ENCODE measurements at regions not wholly inside any gene's neighbourhood (a gene's known extent, or its start where the extent isn't known, plus 50 kb on each side); places are given as distances from the start of the nearest gene placed in this dataset.
A peak's percentile ranks its signal among the peaks of the same experiment; 100 is the strongest.

DNA sequence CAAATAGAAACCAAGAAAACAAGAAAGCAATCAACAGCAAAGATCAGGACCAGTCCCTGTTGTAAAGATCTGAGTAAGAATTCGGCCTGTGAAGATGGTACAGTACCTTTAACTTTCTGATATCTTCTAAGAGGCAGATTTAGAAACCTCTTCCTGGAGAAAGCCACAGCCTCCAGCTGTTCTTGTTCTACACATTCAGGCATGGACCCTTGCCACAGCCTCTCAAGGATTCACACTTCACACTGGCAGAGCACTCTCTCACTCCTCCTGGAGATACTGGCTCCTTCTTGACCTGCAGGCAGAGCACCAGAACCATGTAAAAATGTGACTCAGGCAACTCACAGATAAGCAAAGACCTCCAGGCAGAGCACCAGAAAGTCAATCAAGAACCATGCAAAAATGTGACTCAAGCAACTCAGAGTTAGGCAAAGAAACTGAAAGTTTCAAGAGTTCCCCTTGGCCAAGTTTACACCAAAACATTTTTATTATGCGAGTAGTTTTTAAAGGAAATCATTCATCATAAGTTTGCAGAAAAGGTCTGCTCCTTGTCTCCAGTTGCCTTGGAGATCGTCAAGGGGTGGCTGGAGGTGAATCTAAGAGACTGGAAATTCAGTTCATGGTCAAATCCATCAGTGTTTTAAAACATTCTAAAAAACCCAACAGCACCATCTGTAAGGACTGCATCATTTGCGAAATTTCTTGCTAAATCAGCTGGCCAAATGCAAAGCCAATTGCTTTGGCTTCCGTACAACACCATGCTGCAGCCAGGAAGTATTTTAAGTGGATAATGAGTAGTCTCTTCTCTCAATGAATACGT is 119.3 kb upstream of the MDM1 start:
- DNase-seq (ENCODE audit: low read depth in 2 of 2): peak in 1 of 2 donors; percentile 2

DNA sequence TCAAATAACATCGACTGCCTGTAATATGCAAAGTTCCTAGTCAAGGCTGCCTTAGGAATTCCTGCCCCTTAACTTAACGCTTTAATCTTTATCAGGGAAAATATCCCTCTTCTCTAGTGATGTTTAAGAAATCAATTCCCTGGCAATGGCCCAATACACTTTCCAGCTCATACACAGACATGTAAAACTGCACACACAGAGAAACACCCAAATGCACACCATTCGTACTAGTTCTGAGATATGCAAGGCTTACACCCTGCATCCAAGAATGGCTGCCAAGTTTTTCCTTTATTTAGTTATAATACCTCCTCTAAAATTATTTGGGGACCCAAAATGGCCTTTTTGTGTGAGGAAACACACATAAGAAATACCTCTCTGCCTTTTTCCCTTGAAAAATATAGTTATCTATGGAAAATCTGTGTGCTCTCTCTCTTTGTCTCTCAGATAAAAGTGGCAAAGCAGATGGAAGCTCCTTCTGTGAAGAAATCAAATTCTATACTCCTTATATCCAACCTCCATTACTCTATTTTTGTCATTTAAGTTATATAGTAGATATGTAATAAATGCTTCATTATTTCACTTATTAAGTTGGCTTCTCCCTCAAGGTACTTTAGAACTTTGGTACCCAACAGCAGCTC is 120.0 kb upstream of the MDM1 start:
- DNase-seq (ENCODE audit: low read depth in 2 of 2): no peak

DNA sequence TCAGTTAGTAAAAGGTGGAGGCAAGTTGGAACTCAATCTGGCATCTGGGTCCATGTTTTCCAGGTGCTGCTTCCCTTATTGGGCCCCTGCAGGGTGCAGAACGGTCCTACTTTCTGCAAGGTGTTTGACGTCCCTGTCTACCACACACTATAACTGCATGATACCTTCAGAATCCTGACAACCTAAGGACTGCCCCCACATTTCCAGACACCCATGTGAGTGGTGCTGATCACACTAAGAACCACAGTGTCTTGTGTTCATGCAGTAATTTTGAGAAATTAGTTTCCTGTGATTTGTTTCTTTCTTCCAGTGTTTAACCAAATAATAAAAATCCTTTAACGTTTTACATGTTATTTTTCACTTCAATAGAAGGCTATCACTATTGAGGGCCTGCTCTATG is 121.1 kb upstream of the MDM1 start:
- DNase-seq (ENCODE audit: low read depth in 2 of 2): no peak

DNA sequence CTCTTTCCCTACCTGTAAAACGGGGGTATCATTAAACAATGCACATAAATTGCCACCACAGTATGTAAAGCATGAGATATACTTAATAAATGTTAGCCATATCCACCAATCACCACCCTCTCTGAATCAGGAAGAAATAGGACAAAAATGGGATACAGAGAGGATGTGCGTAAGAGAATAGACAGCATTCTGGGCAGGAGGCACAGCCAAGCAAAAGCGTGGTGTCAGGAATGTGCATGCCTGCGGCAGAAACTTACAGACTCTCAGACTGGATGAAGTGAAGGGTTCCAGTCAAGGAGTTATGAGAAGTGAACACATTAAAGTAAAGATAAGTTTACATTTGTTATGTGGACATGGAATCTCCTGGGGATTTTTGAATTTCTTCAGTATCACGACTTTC is 121.7 kb upstream of the MDM1 start:
- no peak for DNase-seq (ENCODE audit: low read depth in 2 of 2)

DNA sequence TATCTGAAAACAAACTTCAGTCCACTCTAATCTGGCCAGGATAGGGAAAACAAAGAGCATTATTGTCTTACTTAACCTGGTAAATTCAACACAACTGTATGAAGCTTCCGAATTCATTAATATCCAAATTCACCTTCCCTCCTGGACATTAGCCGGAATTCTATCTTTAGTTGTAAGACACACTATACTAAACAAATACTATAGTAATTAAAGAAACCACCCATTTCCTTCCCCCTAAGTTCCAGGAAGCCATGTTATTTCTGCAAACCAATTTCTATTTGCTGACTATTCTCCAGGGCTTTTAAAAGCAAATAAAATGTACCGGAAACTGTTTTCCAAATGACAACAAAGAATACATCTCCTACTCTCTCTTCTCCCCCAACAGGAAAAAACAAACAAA is 122.7 kb upstream of the MDM1 start:
- DNase-seq (ENCODE audit: low read depth in 2 of 2): no peak

DNA sequence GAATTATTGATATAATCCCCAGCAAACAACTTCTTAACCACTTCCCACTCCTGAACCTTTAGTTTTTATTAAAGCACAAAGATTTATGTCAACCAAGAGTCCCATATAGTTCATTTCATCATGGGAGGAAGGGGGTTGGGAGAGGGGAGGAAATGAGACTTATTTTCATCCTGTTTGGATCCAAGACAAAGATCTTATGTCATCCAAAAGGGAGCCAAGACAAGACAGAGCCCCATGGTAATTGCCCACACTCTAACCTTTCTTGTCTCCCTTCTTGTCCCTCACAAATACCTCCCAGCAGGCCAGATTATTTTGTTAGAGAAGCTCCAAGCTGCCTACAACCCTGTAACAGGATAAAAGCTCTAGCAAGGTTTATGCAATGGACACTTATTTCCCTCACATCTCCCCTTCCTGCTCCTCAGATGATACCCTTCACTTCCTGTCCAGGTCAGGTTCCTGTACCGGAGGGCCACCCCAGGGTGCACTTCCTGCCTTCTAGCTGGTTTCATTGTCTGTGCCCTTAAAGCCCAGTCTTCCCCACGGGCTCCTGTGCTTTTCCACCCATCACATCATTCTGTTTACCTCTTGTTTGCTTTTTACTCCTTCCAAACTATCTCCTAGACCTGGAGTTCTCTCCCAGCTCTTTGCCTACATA is 123.7 kb upstream of the MDM1 start:
- no peak for DNase-seq (ENCODE audit: low read depth in 2 of 2)

DNA sequence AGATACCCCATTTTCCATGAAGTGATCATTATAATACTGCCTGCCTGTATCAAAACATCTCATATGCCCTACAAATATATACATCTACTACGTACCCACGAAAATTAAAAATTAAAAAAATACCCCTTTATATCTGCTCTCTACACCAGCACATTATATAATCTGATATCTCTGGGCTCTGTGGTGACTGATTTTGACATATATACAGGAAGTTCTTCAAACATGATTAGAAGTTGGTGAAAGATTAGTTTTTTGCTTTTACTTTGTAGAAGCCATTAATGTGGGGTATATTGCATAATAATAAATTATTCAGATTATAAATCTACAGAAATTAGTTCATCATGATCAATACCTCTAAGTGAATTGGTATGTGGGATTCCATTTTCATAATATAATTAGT is 126.7 kb upstream of the MDM1 start:
- DNase-seq (ENCODE audit: low read depth in 2 of 2): no peak

DNA sequence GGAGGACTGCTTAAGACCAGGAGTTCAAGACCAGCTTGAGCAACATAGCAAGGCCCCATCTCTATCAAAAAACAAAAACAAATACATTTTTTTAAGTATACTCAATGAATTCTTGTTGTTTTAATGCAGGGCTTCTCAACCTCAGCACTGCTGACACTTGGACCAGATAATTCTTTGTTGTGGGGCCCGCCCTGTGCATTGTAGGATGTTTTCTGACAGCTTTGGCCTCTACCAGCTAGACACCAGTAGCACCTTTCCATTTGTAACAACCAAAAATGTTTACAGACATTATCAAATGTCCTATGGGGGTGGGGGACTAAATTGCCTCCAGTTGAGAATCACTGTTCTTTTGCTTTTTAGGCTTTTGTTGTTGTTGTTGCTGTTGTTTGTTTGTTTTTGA is 128.1 kb upstream of the MDM1 start:
- no peak for DNase-seq (ENCODE audit: low read depth in 2 of 2)

DNA sequence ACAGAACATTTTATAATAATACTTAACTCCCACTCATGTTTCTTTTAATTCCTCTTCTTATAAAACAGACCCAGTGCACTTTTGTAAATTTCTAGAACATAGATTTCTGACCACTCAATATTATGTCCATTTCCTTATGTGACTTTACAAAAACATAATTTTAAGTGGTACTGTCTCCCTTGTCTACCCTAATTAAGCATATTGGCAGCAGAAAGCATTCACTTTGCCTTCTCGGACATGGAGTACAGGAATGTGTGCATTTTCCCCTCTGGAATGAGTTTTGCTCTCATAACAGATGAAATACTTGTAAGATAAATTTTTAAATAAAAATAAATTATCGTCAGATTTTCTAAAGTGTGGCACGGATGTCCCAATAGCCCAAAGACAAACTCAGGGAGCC is 129.5 kb upstream of the MDM1 start:
- no peak for DNase-seq (ENCODE audit: low read depth in 2 of 2)

DNA sequence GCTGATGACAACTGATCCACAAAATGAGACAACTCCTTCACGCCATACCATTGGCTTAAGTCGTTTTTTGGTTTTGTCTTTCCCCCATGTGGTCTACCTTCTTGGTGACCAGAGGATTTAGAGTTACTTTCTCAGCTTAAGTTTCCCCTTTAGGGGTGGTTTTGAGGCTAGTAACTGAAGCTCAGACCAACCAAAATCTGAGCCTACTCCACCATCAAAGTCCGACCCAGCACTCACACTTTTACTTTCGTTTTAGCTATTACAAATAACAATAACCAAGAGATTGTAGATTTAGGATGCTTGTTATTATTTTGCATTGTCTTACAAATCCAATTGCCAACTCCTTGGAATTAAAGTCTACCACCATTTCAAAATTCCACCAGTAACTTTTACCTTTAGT is 130.6 kb upstream of the MDM1 start:
- no peak for DNase-seq (ENCODE audit: low read depth in 2 of 2)

DNA sequence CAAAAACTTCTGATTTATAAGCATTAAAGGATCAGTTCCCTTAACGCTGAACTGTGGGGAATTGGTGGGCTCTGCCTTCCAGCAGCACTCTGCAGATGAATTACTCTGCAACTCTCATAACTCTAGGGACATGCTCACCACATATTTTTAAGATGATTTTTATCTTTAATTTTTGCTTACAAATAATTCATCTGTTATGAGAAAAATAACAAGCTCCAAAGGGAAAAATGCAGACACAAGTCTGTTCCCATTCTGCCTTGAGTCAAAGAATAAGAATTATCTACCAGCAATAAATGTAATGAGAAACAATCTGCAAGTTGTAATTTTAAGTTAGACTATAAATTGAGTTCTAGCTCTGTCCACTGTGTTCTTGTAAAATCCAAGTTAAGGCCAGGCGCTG is 133.1 kb upstream of the MDM1 start:
- no peak for DNase-seq (ENCODE audit: low read depth in 2 of 2)

DNA sequence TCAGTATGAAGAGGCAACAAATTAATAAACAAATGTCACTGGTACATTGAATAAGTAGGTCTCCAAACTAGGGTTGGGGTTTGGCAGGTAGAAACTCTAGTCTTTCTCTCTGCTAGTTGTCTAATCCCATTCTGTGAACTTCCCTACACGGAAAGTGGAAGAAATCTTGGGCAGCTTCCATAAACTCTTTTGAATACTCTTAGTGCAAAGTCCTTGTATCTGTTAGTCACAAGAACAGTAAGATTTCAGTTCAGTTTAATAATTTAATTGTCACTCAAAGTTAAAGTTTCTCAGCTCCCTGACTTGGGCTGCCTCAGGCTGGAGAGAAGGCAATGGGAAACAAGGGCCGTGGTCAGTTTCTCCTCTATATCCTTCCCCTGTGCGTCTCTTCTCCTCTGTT is 135.4 kb upstream of the MDM1 start:
- no peak for DNase-seq (ENCODE audit: low read depth in 2 of 2)

DNA sequence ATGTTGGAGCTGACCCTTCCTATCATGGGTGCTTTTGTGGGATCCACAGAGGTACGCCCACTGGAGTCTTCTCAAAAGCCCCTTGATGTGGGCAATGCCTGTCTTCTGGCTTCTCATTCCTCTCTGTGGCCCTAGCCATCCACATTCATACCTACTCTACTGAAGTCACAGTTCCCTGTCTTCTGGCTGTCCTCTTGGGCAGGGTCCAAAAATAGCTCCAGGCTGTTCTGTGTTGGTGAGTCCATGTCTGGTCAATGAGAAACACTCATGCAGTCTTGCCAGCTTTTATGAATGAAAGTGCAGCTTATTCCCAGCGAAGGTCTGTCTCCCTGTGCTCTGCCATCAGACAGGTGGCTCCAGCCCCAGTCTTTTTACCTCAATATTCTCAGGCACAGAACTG is 135.9 kb upstream of the MDM1 start:
- no peak for DNase-seq (ENCODE audit: low read depth in 2 of 2)

DNA sequence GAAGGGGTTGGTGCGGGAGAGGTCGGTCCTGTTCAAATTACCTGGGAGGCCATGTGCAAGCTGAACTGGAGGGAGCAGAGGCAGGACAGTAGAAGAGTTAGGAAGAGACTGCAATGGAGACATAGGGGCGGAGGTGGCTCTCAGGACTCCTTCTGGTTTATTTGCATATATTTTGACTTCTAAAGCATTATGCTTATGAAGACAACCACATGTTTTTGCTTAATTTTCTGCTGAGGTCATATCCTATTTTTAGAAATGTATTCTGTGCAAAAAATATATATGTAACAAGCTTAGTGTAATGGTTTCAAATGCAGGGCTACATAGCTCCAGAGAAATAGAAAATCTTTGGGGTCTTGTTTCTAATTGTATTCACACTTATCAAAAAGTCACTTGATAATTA is 137.0 kb upstream of the MDM1 start:
- DNase-seq (ENCODE audit: low read depth in 2 of 2): no peak

DNA sequence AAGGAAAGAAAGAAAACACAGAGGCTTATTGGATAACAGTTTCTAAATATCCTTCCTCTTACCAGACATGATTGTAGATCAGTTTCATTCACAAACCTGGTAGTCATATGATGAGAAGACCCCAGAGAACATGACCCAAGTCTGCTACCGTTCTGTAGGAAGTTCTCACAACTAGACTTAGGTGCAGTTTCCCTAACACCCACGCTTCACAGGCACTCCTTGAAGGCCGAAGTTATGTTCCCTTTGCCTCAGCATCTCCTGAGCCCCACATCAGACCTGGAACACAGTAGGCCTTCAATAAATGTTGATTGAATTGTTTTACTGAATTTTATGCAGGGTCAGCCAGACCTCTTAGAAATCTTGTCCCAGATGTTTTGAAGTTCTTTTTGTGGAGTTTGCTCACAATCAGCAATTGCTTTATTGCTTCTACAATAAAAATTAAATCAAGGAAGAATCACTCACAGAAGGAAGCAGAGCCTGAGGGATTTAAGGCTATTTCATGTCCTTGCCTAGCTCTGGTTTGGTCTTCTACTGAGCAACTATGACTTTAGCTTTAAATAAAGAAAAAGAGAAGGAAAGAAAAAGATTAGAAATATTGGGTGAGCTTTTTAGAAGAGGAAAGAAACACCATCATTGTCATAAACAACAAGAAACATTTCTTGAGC is 138.6 kb upstream of the MDM1 start:
- no peak for DNase-seq (ENCODE audit: low read depth in 2 of 2)

DNA sequence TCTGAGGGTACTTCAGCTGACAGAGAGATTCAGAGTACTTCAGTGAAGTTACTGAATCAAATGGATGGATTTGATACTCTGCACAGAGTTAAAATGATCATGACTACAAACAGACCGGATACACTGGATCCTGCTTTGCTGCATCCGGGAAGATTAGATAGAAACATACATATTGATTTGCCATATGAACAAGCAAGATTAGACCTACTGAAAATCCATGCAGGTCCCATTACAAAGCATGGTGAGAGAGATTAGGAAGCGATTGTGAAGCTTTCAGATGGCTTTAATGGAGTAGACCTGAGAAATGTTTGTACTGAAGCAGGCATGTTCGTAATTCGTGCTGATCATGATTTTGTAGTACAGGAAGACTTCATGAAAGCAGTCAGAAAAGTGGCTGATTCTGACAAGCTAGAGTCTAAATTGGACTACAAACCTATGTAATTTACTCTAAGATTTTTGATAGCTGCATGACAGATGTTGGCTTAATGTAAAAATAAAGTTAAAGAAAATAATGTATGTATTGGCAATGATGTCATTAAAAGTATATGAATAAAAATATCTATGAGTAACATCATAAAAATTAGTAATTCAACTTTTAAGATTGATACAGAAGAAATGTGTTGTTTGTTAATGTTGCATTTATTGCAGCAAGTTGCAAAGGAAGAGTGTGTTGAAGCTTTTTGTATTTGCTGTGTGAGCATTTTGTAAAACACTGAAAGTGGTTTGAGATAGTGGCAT is 136.1 kb upstream of the RAP1B start:
- DNase-seq (ENCODE audit: low read depth in 2 of 2): no peak

DNA sequence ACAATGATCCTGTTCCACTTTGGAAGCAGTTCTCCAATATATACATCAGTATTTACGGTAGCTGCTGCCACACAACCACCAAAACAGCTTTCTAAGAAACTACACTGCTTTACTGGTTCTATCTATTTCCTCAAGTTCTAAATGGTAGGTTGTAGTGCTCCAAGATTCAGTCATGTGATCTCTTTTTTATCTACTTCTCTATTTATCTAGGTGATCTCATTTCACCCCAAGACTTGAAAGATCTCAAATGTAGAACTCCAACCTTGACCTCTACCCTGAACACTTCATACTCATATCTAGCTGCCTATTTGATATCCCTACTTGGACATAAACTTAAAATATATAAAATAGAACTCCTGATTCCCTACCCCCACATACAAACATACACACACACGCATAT is 133.9 kb upstream of the RAP1B start:
- no peak for DNase-seq (ENCODE audit: low read depth in 2 of 2)

DNA sequence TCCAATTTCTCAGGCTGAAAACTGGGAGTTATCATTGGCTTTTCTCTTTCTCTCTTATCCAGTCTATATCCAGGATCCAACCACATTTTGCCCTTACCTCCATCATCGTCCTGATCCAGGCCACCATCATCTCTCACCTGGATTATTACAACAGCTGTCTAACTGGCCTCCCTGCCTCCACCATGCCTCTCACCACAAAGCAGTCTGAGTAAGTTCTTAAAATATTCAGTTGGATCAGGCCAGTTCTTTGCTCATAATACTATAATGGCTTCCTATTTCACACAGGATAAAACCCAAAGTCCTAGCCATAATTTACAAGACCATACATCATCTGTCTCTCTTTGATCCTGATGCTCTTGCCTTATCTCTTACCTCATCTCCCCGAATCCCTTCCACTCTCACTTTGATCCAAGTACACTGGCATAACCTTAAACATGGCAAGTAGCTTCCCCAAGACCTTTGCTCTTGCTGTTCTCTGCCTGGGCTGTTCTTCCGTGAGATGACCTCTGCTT is 133.4 kb upstream of the RAP1B start:
- no peak for DNase-seq (ENCODE audit: low read depth in 2 of 2)

DNA sequence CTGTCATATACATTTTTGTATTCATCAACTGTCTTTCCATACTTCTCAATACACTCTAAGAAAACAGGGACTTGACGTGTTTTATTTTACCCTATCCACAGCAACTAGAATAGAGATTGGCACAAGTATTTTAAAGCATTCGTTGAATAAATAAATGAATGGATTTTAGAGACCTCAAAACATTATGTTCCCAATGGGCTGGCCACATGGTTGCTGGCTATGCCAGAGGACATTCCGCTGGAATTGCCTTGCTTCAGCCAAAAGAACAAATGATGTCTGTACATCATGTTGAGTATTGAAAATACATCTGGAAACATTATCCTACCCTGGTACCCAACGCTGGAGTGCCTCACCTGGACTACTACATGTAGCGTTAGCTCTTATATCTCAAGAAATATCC is 132.8 kb upstream of the RAP1B start:
- no peak for DNase-seq (ENCODE audit: low read depth in 2 of 2)

DNA sequence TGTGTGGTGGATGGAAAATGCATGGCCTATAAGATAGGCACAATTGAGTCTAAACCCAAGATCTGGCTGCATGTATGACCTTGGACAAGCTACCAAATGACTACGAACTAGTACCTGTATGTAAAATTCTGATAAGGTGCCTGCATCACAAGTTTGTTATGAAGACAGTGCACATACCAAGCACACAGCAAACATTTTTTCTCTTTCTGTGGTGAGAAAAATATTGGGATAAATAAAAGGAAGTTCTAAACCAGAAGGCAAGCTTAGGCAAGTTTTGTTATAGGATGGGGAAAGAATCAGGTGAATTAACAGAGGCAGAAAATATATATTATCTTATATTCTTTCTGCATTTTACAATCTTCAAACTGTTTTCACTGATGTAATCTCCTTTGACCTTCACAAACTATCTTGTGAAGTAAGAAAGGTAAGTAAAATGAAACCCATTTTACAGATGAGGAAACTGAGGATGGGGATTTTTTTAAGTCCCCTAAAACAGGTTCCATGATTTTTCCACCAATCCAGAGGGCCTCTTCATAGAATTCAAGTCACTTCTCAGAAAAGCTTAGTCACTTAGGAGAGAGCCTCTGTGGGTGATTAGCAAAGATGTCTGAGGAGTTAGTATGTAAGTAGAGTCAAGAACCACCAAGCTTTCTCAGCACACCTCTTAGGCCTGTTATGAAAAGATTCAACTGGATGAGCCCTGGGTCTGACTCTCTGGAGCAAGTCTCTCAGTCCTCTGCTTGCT is 132.0 kb upstream of the RAP1B start:
- DNase-seq (ENCODE audit: low read depth in 2 of 2): no peak

DNA sequence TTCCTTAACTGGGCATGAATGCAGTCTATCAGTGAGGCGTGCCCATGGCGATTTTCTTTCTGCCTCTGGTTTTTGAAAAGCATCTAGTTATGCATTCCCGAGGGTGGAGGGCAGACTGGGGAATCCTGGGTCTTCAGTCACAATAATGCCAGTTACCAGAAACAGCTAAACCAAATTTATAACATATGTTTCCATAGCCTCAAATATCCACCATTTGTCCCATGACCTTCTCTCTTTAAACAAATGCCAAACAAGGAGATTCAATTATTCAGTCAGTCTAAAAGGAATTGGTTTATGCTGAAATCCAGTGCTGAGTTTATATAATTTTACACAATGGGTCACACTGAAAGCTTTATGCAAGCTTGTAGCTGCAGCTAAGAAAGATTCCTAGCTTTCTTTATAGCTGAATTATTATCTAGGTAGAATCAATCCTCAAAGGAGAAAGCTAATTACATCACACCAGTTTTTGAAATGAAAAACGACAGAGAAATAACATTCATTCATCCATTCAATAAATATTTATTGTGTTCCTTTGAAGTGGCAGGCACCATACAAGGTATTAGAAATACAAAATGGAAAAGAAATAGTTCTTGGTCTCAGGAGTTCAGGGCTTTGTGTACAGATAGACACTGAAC is 131.3 kb upstream of the RAP1B start:
- DNase-seq (ENCODE audit: low read depth in 2 of 2): no peak
